ENCODE measurements at regions not wholly inside any gene's neighbourhood (a gene's known extent, or its start where the extent isn't known, plus 50 kb on each side); places are given as distances from the start of the nearest gene placed in this dataset.

DNA sequence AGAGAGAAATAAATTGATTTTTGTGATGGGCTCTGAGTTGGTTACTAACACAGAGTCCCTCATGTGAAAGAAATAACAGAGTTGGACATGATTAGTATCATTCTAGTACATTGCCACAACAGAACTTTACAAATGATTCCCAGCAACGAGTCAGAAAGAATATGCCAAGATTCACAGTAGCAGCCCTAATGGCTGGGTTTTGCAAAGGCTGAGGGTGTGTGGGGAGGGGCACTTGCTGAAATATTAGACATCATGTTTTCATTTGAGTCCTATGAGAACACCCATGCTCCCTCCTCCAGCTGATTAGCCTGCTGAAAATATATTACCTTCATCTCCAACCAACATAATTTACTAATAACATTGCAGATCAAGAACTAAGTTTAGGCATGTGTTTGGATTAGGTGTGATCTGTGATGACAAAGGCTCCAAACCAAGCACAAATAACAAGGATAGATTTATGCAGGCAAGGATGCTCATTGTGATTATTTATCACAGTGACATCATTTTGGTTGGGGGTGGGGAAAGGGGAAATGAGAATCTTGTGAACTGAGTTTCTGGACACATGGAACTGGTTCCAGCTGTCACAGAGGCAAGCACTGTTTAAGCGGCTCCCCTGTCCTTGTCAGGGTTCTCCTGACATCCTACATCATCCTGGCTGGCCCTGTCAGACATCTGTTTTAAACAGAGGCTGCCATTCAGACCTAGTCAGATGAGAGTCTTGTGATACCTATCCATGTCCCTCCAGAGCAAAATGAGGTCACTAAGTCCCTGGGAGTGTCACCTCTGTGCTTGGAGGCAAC lies 205.8 kb upstream of the NCKAP5 start:
- DNase-seq, result no peak

DNA sequence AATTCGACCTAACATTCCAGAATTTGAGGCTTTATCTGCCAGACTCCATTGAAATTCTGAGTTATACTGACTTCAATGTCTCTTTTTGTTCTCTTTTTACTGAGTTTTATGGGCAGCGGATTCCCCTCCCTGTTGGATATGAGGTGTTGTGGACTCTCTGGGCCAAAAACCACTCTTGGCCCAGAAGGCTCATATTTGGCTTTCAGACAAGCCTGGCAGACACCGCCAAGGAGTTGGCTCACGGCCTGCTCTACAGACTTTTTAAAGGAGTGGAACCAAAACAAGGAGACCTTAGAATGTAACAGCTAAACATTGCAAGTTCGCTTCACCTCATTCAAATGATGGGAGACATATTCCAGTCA lies 206.4 kb upstream of the NCKAP5 start:
- no peak for DNase-seq

DNA sequence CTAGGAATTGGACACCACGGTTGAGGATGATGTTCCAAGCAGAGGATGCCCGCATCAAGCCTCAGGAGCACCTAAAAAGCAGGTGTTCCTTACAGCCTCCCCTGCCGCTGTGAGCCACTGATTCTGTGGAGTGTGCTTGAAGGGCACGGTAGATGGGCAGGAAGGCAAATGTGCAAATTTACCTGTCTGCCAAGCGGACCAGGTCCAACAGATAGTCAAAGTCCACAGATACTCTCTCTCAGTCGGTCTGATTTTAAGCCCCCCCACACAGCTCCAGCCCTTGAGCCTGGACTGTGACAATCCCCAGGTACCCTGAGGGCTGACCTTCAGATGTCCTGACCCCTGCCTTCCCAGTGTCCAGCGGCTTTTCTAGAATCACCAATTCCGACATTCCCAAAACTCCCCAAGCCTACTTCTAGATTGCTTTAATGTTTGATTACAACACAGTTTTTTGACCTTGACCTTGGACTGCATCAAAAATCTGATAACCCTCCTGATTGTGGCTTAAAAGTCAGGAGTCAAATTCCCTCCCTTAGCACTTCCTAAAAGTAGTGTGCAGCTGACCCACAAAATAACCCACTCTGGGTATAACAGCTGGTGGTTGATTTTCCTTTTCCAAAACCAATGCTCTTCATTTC lies 208.8 kb upstream of the NCKAP5 start:
- DNase-seq, result no peak

DNA sequence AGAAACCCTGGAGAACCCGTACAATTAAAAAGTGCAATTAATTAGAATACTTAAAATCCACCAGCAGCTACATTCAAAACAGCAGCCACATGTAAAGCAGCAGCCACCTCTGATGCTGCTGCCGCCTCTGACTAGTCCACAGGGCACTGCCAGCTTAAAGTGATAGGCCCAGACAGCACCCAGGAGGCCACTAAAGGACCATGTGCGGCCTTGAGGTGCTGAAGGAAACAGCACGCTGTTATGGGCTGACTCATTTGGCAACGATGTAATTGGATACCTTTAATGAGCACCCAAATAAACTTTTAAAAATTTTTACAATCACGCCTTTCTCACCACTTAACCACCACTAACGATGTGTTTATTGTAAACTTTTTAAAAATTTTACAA lies 209.3 kb upstream of the NCKAP5 start:
- DNase-seq, result no peak

DNA sequence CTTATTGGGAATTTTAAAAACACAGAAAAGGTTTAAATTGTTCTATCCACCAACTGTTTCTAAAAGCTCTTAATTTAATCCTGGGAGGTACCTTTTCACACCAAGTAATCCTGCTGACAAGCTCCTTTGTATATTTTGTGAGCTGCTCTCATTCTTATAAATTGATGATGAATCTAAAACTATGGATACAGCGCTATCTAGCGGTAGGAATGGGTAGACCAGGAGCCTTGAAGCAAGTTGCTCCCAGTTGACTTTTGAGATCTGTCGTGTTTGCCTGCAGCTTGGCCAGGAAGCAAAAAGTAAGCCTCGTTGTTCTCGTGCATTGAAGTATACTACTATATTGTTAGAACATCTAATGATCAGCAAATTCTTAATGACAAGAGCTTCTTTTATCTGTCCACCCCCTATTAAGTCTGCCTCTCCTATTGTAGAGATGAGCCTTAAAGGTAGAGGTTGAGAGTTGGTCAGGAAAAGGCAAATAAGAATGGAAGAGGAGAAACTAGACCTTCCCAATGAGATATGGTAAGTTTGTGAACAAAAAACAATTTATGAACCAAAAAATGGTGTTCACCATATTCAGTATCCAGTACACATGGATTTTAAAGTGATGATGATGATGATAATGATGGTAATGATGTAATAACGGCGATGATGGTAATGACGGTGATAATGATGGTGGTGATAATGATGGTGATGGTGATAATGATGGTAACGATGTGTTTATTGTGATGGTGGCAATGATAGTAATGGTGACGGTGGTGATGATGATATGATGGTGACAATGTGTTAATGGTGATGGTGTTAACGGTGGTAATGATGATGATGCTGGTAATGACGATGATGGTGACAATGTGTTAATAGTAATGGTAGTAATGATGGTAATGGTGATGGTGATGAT lies 212.1 kb upstream of the NCKAP5 start:
- peak; percentile 65 to 67 for DNase-seq

DNA sequence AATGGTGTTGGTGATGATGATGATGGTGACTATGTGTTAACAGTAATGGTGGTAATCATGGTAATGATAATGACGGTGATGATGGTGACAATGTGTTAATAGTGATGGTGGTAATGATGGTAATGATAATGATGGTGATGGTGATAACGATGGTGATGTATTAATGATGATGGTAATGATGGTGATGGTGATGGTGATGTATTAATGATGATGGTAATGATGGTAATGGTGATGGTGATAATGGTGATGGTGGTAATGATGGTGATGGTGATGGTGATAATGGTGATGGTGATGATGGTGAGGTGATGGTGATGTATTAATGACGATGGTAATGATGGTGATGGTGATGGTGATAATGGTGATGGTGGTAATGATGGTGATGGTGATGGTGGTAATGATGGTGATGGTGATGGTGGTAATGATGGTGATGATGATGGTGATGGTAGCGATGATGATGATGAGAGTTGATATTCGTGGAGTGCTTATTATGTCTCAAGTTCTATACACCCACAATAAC lies 212.8 kb upstream of the NCKAP5 start:
- no peak for DNase-seq

DNA sequence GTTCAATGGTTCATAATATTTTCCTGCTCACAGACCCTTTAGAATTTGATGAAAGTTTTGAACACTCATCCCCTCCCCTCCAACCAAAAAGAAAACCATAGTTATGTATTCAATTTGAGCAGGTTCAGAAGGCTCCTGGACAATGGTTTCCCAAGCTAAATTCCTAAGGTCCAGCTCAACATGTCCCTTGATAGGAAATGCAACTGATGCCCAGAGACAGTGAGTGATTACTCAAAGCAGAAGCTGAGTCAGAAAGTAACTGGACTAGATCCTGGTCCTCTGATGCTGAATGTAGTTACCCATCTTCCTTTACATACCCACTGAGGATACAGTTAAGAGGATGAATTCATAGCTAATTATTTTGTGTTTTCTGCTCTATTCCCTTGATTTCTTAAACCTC lies 218.9 kb upstream of the NCKAP5 start:
- no peak for DNase-seq

DNA sequence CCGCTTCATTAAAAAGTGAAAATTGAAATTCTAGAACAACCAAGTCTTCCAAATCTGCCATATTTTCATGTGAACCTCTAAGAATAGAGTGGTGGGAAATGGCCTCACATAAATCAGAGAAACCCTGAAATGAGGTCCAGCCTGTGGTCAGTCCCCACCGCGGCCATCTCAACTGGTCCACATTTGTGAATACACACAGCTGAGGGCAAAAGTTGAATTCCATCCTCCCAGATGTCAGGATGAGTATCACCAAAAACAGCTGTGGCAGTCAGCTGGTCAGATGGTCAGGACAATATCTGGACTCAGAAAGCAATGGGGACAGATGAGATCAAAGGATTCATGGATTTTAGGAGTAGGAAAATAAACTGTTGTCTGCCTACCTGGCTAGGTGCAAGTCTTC lies 219.4 kb upstream of the NCKAP5 start:
- DNase-seq, result no peak

DNA sequence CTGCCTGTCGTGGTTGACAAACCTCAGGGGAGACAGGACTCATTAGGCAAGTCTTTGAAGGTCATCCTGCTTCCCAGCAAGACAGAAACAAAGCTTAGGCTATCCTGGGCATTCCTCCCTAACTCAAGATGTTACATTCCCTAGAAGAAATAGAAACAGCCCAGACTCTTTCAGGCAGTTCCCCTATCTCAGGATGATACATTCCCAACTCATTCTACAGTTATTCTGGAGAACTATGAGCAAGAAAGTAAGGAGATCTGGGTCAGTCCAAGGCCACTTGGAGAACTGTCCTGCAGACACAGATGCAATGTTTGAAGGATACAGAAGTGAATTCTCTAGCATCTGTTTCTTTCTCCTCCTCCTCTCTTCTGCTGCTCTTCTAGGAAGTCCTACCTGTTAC lies 220.1 kb upstream of the NCKAP5 start:
- no peak for DNase-seq

DNA sequence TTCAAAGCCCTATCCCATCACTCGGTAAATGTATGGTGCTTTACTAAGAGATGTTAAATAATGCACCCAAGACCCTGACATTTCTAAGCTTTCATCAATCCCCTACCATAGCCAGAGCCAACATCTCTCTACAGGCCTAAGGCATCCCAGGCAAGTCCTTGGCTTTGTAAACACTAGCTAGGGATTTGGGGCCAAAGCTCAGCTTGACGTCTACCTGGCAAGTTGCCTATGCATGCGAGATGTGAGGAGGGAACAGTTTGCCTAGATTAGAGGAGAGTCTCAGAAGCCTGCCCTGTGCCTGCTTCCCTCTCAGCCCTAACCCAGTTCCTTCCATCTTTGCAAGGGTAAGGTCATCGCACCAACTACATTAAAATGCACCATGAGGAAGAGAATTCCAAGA lies 221.5 kb upstream of the NCKAP5 start:
- DNase-seq, result peak in 1 of 2 experiments; percentile 5

DNA sequence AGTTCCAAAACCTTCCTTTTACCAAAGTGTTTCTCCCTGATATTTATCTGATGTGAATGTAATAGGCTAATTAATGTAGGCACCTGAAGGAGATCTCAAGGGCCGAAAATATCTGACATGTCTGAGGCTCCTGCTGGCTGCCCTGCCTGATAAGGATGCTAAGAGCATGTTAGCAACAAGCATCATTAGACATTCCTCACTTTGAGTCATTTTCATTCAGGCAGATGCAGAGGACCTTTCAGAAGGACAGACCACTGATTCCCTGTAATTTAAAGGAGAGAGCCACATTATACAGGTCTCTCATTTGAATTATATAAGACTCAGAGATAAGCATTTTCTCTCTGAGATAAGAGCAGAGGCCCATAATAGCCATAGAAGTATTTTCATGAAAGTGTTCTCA lies 222.4 kb upstream of the NCKAP5 start:
- DNase-seq, result no peak

DNA sequence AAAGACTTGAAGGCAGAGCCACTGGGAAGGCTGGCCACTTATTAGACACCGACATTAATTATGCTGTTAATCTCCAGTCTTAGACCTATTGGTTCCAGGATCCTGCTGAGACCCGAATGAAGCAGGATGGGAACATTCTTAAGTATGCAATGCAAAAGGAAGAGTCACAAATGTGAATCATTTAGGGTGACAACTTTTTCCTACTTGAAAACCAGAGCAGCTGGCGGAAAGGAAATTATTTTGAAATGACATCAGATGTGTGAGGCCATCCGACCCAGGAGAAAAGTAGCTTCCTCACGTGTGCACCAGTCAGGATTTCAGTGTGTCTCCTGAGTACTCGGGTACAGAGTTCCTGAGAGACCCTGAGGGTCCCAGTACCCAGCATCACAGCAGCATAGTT lies 222.9 kb upstream of the NCKAP5 start:
- DNase-seq, result no peak

DNA sequence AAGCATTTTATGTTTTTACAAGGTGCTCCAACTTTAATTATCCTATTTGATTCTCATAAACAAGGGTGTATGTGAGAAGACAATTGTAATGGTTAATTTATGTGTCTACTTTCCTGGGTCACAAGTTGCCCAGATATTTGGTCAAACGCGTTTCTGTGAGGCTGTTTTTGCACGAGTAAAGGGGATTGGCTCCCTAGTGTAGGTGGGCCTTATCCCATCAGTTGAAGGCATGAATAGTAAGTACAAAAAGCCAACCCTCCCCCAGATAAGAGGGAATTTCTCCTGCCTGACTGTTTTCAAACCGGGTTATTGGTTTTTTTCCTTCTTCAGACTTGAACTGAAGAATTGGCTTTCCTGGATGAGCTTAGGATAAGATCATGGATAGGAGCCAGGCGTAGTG lies 224.0 kb upstream of the NCKAP5 start:
- DNase-seq, result no peak

DNA sequence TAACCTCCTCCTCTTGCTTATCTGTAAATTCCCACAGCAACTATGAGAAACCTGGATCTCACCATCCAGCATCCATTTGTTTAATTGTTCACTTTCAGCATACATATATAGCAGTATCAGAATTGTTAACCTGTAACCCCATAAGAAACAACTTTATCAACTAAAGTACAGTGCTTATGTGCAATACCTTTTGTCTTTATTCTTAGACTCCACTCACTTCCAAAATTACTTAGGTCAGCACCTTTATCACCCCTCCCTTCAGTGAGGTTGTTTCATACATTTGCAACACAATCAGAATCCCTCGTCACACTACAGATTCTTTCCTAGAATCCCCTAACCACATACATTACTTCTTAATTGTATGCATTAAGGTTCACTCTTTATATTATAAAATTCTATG lies 225.9 kb upstream of the NCKAP5 start:
- no peak for DNase-seq

DNA sequence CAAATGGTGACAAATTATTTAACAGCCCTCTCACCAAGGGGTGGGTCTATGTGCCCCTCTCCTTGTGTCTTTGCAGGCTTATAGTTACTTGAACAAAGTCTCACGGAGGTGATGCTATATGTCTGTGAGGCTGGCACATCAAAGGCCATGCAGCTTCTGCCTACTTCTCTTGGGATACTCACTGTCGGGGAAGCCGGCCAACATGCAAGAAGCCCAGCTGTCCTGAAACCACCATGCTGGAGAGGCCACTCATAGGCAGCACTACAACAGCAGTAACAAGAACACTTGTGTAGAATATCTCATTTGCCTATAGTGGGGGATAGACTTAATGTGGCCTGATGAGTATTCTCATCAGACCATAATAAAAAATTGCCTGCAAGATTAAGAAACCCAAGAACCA lies 233.7 kb upstream of the NCKAP5 start:
- DNase-seq, result no peak

DNA sequence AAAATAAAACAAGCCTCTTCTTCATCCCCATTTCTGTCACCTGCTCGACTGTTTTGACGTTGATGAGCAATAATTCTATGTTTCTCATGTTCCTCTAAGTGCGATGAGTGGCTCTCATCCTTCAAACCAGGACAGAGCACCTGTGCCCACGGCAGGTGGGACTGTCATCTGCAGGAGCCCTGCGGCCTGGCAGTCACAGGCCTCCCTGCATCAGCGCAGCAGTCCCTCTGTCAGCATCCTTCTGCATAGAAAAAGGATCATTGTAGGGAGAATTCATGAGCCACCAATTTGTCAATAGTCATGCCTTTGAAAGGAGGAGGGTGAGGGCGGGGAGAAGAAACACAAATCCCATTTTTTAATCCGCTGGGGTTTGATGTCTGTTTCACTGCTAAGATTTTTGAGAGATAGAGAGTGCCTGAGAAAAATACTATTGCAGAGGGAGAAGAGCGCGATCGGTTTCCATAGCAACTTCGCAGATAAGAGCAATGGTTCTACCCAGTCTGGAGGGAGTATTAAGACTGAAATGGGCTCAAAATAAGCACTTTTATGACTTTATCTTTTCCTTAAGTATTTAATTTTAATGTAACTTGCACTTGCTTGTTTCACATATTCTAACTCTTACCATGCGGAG lies 234.3 kb upstream of the NCKAP5 start:
- no peak for DNase-seq

DNA sequence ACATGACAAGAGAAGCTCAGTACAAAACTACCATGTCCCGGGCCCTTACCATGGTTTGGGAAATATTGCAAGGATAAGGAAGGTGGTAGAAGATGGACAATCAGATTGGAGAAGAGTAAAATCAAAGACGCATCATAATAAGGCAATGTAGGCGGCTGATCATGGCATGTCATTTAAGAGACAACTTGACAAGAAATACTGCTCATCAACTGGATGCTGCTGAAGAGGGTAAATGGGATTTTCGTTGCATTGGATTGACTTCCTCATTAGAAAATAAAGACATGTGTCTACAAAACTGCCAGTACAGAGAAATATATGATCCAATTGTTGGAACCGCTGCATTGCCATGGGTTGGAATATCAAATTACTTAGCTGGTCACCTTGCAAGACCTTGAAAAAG lies 238.3 kb upstream of the NCKAP5 start:
- no peak for DNase-seq

DNA sequence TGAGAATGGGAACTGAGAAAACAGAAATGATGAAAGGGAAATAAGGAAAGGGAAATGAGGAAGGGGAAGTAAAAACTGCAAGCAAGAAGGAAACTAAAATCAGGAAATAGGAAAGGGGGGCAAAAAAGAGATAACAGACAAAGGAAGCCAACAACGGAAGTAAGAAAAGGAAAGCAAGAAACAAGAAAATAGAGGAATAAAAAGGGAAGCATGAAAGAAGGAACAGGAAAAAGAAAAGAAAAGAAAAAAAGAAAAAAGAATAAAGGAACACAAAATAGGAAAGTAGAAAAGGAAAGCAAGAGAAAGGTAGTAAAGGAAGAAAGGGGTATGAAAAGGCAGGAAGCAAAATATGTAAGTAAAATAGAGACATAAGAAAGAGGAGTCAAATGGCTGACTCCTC lies 241.2 kb upstream of the NCKAP5 start:
- DNase-seq, result no peak

DNA sequence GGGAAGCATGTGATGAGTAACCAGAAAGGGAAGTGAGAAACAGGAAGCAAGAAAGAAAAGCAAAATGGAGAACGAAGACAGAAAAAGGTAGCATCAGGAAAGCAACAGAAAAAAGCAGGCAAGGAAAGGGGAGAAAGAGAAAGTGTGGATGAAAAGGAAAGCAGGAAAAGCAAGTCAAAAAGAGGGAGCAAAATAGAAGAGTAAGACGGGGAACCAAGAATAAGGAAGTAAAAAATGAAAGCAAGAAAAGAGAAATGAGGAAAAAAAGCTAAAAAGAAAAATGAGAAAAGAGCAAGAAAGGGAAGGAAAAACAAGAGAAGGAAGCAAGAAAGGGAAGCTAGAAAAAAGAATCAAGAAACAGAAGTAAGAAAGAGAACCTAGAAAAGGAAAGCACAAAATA lies 242.3 kb upstream of the NCKAP5 start:
- DNase-seq, result no peak

DNA sequence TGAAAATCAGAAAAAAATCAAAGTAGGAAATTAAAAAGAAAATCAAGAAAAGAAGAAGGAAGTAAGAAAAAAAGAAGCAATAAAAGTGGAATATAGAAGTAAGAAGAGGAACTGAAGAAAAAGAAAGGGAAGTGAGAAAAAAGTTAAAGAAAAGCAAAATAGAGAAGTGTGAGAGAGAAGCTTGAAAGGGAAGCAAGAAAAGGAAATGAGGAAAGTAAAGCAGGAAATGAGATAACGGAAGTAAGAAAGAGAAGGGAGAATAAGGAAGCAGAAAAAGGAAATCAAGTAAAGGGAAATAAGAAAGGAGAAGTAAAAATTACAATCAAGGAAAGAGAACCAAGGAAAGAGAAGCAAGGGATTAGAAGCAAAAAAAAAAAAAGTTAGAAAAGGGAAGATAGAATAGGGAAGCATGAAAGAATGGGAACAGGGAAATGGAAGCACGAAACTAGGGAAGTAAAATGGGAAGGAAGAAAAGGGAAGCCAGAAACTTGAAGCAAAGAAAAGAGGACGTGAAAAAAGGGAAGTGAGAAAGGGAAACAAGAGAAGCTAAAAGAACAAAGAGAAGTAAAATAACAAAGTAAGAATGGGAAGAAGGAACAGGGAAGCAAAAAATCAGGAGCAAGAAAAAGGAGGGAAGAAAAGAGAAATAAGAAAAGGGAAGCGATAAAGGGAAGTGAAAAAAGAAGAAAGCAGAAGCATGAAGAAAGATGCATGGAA lies 243.3 kb upstream of the NCKAP5 start:
- no peak for DNase-seq

DNA sequence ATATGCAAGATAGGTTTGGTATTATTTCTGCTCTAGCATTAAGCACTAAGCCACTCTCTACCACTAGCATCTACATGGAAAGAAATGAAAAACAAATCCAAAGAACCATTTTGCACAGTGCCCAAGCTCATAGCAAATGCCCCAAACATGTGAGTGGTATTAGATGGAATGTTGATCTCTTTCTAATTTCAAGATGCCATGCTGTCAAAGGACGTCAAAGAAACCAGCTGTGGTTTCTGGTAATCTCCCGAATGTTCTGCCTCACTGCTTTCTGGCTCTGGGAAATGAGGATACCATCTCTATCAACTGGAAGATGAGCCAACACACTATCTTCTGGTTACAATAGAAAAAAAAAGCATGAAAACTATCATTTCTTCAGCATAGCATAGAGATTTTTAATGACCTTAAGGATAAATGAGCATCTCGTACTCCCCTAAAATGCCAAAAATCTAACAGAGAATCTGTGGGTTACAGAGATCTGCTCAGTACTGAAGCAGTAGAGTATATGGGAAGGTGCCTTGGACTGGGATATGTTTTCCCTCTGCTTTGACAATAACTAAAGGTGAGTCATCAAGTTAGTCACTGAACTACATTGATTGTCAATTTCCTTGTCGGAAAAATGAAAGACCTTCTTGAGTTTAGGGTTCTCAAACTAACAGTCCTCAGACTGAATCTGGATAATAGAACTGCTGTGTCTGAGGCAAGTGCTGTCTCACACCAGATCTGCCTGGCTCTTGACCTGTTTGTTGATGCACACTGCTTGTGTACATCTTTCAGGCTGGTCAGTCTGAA lies 244.8 kb upstream of the NCKAP5 start:
- no peak for DNase-seq

DNA sequence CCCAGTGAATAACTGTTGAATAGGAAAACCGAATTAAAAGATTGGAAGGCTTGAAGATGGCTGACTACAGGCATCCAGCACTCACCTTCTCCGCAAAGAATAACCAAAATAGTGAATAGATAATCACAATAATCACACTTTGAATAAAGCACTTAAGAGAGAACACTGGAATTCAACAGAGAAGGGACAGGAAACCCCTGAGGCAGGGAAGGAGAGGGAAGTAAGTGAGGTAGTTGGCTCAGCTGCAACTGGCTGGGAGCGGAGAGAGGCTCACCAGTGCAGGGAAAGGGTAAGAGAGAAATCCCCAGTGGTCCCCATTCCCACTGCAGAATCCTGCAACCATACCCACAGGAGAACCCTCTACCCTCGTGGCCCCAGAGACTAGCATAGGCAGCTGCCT lies 246.6 kb upstream of the NCKAP5 start:
- no peak for DNase-seq

All from NCI-H2081 (cell line).